Sigmoid colon (tissue), 4 donors: ENCODE measurements at regions not wholly inside any gene's neighbourhood (a gene's known extent, or its start where the extent isn't known, plus 50 kb on each side); places are given as distances from the start of the nearest gene placed in this dataset.

ENCODE experiments used
- CTCF ChIP-seq, 4 experiments: fragments of 450-650 bp in 3 of 4; fragments of 200-600 bp in 1 of 4; IDR thresholded peaks; one replicate each; pipeline ENCODE4 v1.5.1; 2016 to 2019; ENCODE audit warnings: antibody characterized with exemption in 4 of 4, mild to moderate bottlenecking in 3 of 4, moderate library complexity in 2 of 4
- EP300 ChIP-seq, 4 donors: sonication (generic); formaldehyde crosslinking; IDR thresholded peaks; one replicate each; pipeline ENCODE4 v1.6.1; 2017; ENCODE audit warnings: antibody characterized with exemption in 4 of 4

GRCh38 chr11:27868709-27869108, 168.5 kb upstream of the BDNF start:
- TF ChIP-seq CTCF (IDR thresholded peaks at IDR 0.05) = no peak
- TF ChIP-seq EP300 (IDR thresholded peaks at IDR 0.05) = no peak
